GM23338 (cell line): ENCODE measurements at regions not wholly inside any gene's neighbourhood (a gene's known extent, or its start where the extent isn't known, plus 50 kb on each side); places are given as distances from the start of the nearest gene placed in this dataset.
"Not testable (repeated sequence)": the region's sequence is repeated elsewhere in the genome, so short reads cannot be mapped to it uniquely, and the experiment has no call there.

ENCODE experiments used
- ATAC-seq: fragments of 200-7000 bp; cut with Tn5 transposase; 3 replicates; pipeline ENCODE4 v1.9.1; 2020
- DNase-seq: peaks from one replicate; pipeline ENCODE4 v3.0.0-alpha.2; 2015; ENCODE audit warnings: low spot score
- H2AFZ ChIP-seq: fragments of 200-600 bp; sonication (generic); 2 replicates; pipeline ENCODE4 v1.8.0; 2016; ENCODE audit warnings: antibody characterized with exemption, mild to moderate bottlenecking, moderate library complexity
- H3F3A ChIP-seq: fragments of 200-600 bp; sonication (generic); replicated peaks from 2 replicates; pipeline ENCODE4 v1.8.0; 2017; ENCODE audit warnings: antibody characterized with exemption, mixed run types, low read depth
- H3K27ac ChIP-seq: fragments of 200-600 bp; sonication (generic); 2 replicates; pipeline ENCODE4 v1.6.1; 2016; ENCODE audit warnings: low read depth
- H3K27me3 ChIP-seq: fragments of 200-600 bp; sonication (generic); 2 replicates; pipeline ENCODE4 v1.8.0; 2016; ENCODE audit warnings: mild to moderate bottlenecking, mixed run types, moderate library complexity; ENCODE audit not compliant: insufficient read depth
- H3K36me3 ChIP-seq: fragments of 200-600 bp; sonication (generic); 2 replicates; pipeline ENCODE4 v1.8.0; 2016; ENCODE audit warnings: mild to moderate bottlenecking; ENCODE audit not compliant: insufficient read depth
- H3K4me1 ChIP-seq: fragments of 200-600 bp; sonication (generic); 2 replicates; pipeline ENCODE4 v1.8.0; 2016; ENCODE audit warnings: mild to moderate bottlenecking, moderate library complexity; ENCODE audit not compliant: insufficient read depth
- H3K4me2 ChIP-seq: fragments of 200-600 bp; sonication (generic); 2 replicates; pipeline ENCODE4 v1.7.1; 2017; ENCODE audit warnings: mixed run types
- H3K4me3 ChIP-seq: fragments of 200-600 bp; sonication (generic); 2 replicates; pipeline ENCODE4 v1.6.1; 2016; ENCODE audit warnings: mixed run types
- H3K79me2 ChIP-seq: fragments of 200-600 bp; sonication (generic); replicated peaks from 2 replicates; pipeline ENCODE4 v1.8.0; 2017; ENCODE audit warnings: mild to moderate bottlenecking; ENCODE audit not compliant: insufficient read depth
- H3K9me2 ChIP-seq: fragments of 200-600 bp; sonication (generic); 2 replicates; pipeline ENCODE4 v1.8.0; 2017; ENCODE audit not compliant: insufficient read depth
- H4K20me1 ChIP-seq: fragments of 200-600 bp; sonication (generic); replicated peaks from 2 replicates; pipeline ENCODE4 v1.8.0; 2017; ENCODE audit warnings: mild to moderate bottlenecking; ENCODE audit not compliant: insufficient read depth
- H3K27ac Mint-ChIP-seq: 2 replicates; pipeline ENCODE4 v1.8.0; 2020; ENCODE audit warnings: inconsistent platforms, mild to moderate bottlenecking, moderate library complexity, mixed read lengths
- H3K27me3 Mint-ChIP-seq: 3 replicates; pipeline ENCODE4 v1.8.0; 2022; ENCODE audit warnings: low read depth, mild to moderate bottlenecking, moderate library complexity, mixed read lengths, inconsistent platforms; ENCODE audit not compliant: insufficient read depth, poor library complexity
- H3K36me3 Mint-ChIP-seq: 3 replicates; pipeline ENCODE4 v1.8.0; 2021; ENCODE audit warnings: low read depth, mild to moderate bottlenecking, inconsistent platforms, moderate library complexity, mixed read lengths
- H3K4me1 Mint-ChIP-seq: 3 replicates; pipeline ENCODE4 v1.8.0; 2020; ENCODE audit warnings: mild to moderate bottlenecking, inconsistent platforms, mixed read lengths
- H3K4me3 Mint-ChIP-seq: 3 replicates; pipeline ENCODE4 v1.8.0; 2021; ENCODE audit warnings: moderate library complexity, mild to moderate bottlenecking, inconsistent platforms, mixed read lengths
- H3K9me3 Mint-ChIP-seq: 3 replicates; pipeline ENCODE4 v1.8.0; 2020; ENCODE audit warnings: moderate library complexity, mild to moderate bottlenecking, inconsistent platforms, mixed read lengths
- CREB1 ChIP-seq: fragments of 250-450 bp; sonication (Bioruptor Pico); IDR thresholded peaks from 2 replicates; pipeline ENCODE4 v1.5.0; 2020; ENCODE audit warnings: low read depth, mild to moderate bottlenecking, moderate library complexity
- ETS1 ChIP-seq: IDR thresholded peaks from 2 replicates; pipeline ENCODE4 v1.6.1; 2016; ENCODE audit warnings: antibody characterized with exemption
- EZH2phosphoT487 ChIP-seq: fragments of 200-600 bp; sonication (generic); IDR thresholded peaks from one replicate; pipeline ENCODE4 v1.8.1; 2018; ENCODE audit warnings: antibody characterized with exemption; ENCODE audit not compliant: unreplicated experiment
- NANOG ChIP-seq: IDR thresholded peaks from 2 replicates; pipeline ENCODE4 v1.6.1; 2016; ENCODE audit warnings: antibody characterized with exemption, borderline replicate concordance
- POLR2AphosphoS5 ChIP-seq: IDR thresholded peaks from 2 replicates; pipeline ENCODE4 v1.6.1; 2016; ENCODE audit warnings: antibody characterized with exemption, low read depth
- ZNF331 ChIP-seq: fragments of 250-450 bp; sonication (Bioruptor Pico); IDR thresholded peaks from 2 replicates; pipeline ENCODE4 v1.5.0; 2020; ENCODE audit warnings: low read depth, mild to moderate bottlenecking, moderate library complexity
- TF ChIP-seq, protein P1 (sequence below): fragments of 250-450 bp; sonication (Bioruptor Pico); IDR thresholded peaks from 2 replicates; pipeline ENCODE4 v1.5.0; 2020; ENCODE audit warnings: mild to moderate bottlenecking, moderate library complexity

- H3K27ac Mint-ChIP-seq, H3F3A ChIP-seq, H3K9me3 Mint-ChIP-seq, H3K27me3 ChIP-seq, H3K27ac ChIP-seq, ATAC-seq, H3K4me2 ChIP-seq, H3K9me2 ChIP-seq, H3K79me2 ChIP-seq, H2AFZ ChIP-seq, H4K20me1 ChIP-seq, H3K36me3 Mint-ChIP-seq, DNase-seq, H3K4me3 ChIP-seq, H3K4me3 Mint-ChIP-seq, H3K36me3 ChIP-seq: not testable (repeated sequence)
- Mint-ChIP-seq H3K27me3 (peaks cover 14% of the 10 kb centered on the region), H3K4me1 (peaks cover 21% of the 10 kb centered on the region)
- peaks cover 10% of the 10 kb centered on the region for H3K4me1 ChIP-seq
Observed at GRCh38 chr16:29155131-29155865, 170.4 kb downstream of the LAT start.

DNA sequence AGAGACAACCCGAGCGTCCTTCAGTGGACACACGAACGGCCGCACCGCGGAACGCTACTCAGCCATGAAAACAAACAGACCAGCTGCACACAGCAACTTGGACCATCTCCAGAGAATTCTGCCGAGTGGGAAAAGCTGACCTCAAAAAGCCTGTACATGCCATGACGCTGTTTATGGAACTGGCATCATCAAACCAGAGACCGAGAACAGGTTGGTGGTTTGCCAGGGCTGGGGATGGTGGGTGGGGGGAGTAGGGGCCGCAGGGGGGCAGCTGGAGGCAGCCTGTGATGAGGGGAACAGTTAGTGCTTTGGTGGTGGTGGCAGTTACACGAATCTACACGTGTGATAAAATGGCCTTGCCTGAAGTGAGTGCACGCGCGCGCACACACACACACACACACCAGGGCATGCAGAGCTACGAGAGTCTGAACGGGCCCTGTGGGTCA is 169.8 kb downstream of the LAT start:
- Histone ChIP-seq H3K27me3 (no peaks in the 10 kb centered on the region), H3K79me2 (no peaks in the 10 kb centered on the region), H3K4me1 (peaks cover 10% of the 10 kb centered on the region), H3K4me2 (no peak overlapping the region), H3F3A (0 out of 2 replicates have a peak, but pooled peaks cover 8% of the 10 kb centered on the region), H3K27ac (no peak overlapping the region), H3K4me3 (no peak overlapping the region), H3K36me3 (no peaks in the 10 kb centered on the region), H2AFZ (no peak overlapping the region), H3K9me2 (no peaks in the 10 kb centered on the region), H4K20me1 (no peaks in the 10 kb centered on the region)
- Mint-ChIP-seq H3K4me3 (no peak overlapping the region), H3K27ac (no peak overlapping the region), H3K4me1 (peaks cover 21% of the 10 kb centered on the region), H3K36me3 (no peaks in the 10 kb centered on the region), H3K27me3 (peaks cover 16% of the 10 kb centered on the region), H3K9me3 (no peaks in the 10 kb centered on the region; the same call in 2 of the 3 replicates)
- ATAC-seq: no peak
- TF ChIP-seq NANOG (no peak), CREB1 (CRISPR knock-in tag) (no peak), POLR2AphosphoS5 (no peak), EZH2phosphoT487 (no peak), ETS1 (no peak), ZNF331 (CRISPR knock-in tag) (no peak)
- TF ChIP-seq, protein P1, sequence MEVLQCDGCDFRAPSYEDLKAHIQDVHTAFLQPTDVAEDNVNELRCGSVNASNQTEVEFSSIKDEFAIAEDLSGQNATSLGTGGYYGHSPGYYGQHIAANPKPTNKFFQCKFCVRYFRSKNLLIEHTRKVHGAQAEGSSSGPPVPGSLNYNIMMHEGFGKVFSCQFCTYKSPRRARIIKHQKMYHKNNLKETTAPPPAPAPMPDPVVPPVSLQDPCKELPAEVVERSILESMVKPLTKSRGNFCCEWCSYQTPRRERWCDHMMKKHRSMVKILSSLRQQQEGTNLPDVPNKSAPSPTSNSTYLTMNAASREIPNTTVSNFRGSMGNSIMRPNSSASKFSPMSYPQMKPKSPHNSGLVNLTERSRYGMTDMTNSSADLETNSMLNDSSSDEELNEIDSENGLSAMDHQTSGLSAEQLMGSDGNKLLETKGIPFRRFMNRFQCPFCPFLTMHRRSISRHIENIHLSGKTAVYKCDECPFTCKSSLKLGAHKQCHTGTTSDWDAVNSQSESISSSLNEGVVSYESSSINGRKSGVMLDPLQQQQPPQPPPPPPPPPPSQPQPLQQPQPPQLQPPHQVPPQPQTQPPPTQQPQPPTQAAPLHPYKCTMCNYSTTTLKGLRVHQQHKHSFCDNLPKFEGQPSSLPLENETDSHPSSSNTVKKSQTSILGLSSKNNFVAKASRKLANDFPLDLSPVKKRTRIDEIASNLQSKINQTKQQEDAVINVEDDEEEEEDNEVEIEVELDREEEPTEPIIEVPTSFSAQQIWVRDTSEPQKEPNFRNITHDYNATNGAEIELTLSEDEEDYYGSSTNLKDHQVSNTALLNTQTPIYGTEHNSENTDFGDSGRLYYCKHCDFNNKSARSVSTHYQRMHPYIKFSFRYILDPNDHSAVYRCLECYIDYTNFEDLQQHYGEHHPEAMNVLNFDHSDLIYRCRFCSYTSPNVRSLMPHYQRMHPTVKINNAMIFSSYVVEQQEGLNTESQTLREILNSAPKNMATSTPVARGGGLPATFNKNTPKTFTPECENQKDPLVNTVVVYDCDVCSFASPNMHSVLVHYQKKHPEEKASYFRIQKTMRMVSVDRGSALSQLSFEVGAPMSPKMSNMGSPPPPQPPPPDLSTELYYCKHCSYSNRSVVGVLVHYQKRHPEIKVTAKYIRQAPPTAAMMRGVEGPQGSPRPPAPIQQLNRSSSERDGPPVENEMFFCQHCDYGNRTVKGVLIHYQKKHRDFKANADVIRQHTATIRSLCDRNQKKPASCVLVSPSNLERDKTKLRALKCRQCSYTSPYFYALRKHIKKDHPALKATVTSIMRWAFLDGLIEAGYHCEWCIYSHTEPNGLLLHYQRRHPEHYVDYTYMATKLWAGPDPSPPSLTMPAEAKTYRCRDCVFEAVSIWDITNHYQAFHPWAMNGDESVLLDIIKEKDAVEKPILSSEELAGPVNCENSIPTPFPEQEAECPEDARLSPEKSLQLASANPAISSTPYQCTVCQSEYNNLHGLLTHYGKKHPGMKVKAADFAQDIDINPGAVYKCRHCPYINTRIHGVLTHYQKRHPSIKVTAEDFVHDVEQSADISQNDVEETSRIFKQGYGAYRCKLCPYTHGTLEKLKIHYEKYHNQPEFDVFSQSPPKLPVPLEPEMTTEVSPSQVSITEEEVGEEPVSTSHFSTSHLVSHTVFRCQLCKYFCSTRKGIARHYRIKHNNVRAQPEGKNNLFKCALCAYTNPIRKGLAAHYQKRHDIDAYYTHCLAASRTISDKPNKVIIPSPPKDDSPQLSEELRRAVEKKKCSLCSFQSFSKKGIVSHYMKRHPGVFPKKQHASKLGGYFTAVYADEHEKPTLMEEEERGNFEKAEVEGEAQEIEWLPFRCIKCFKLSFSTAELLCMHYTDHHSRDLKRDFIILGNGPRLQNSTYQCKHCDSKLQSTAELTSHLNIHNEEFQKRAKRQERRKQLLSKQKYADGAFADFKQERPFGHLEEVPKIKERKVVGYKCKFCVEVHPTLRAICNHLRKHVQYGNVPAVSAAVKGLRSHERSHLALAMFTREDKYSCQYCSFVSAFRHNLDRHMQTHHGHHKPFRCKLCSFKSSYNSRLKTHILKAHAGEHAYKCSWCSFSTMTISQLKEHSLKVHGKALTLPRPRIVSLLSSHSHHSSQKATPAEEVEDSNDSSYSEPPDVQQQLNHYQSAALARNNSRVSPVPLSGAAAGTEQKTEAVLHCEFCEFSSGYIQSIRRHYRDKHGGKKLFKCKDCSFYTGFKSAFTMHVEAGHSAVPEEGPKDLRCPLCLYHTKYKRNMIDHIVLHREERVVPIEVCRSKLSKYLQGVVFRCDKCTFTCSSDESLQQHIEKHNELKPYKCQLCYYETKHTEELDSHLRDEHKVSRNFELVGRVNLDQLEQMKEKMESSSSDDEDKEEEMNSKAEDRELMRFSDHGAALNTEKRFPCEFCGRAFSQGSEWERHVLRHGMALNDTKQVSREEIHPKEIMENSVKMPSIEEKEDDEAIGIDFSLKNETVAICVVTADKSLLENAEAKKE: no peak
- no peak for DNase-seq
